ENCODE measurements at regions not wholly inside any gene's neighbourhood (a gene's known extent, or its start where the extent isn't known, plus 50 kb on each side); places are given as distances from the start of the nearest gene placed in this dataset.
"Not testable (repeated sequence)": the region's sequence is repeated elsewhere in the genome, so short reads cannot be mapped to it uniquely, and the experiment has no call there.

DNA sequence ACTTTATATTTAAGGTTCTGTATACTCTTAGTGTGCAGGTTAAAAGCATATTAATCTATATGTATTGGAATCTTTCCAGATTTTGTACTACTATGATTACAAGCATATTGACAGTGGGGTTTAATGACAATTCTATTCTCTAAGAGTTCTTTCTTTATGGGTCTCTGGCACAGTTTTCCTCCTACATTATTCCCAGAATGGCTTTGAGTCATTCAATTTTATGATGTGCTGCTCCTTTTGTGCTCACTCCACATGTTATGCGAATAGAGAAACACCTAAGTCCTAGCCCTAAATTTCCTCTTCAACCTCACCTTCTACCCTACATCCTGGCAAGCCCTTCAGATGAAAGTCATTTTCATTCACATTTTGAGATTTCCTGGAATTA lies 209.9 kb upstream of the DIAPH2 start:
- H3K36me3 Mint-ChIP-seq = no peaks in the 10 kb centered on the region
- H3K4me3 Mint-ChIP-seq = no peak overlapping the region
- Histone ChIP-seq H3K9me3 (no peaks in the 10 kb centered on the region), H3K4me1 (ENCODE audit: control insufficient read depth in 1 of 2, extremely low read depth in 1 of 2, insufficient read depth in 2 of 2, low read length in 2 of 2) (no peaks in the 10 kb centered on the region), H3K27me3 (replicated peaks in 1 of 2; ENCODE audit: control insufficient read depth in 2 of 2, extremely low read depth in 1 of 2, insufficient read depth in 2 of 2, low read length in 1 of 2) (no peaks in the 10 kb centered on the region), H3K36me3 (ENCODE audit: control insufficient read depth in 2 of 2, extremely low read depth in 1 of 2, insufficient read depth in 1 of 2, low read length in 1 of 2) (no peaks in the 10 kb centered on the region), H3K27ac (ENCODE audit: low read length) (no peak overlapping the region), H3K4me3 (ENCODE audit: control insufficient read depth in 1 of 2, extremely low read depth in 1 of 2, low read length in 1 of 2) (no peak overlapping the region)
- ATAC-seq (replicated peaks in 1 of 4) = no peak
- ChIA-PET POLR2A (no interaction called here), CTCF (no interaction called here)
- no CpG with 5 or more reads among the region's 1 CpG for WGBS (ENCODE audit: insufficient coverage)
- H3K27me3 Mint-ChIP-seq = peaks cover 0 to 27% of the 10 kb centered on the region in 2 donors
- H3K9me3 Mint-ChIP-seq = no peaks in the 10 kb centered on the region
- no peak for DNase-seq
- H3K4me1 Mint-ChIP-seq = no peaks in the 10 kb centered on the region
- H3K27ac Mint-ChIP-seq = no peak overlapping the region

DNA sequence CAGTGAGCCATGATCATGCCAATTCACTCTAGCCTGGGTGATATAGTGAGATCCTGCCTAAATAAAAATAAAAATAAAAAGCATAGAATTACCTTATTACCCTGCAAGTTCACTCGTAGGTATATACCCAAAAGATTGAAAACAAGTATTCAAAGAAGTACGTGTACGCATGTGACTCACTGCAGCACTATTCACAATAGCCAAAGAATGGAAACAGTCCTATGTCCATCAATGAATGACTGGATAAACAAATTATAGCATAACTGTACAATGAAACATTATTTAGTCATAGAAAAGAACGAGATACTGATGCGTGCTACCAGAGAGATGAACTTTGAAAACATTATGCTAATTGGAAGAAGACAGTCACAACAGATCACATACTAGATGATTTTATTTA lies 204.6 kb upstream of the DIAPH2 start:
- Mint-ChIP-seq H3K27ac (no peak overlapping the region), H3K4me1 (no peaks in the 10 kb centered on the region), H3K36me3 (no peaks in the 10 kb centered on the region), H3K4me3 (no peak overlapping the region), H3K27me3 (peaks cover 0 to 23% of the 10 kb centered on the region in 2 donors), H3K9me3 (no peaks in the 10 kb centered on the region)
- ATAC-seq (replicated peaks in 1 of 4) (no peak), DNase-seq (no peak)
- WGBS (ENCODE audit: insufficient coverage) = no CpG with 5 or more reads among the region's 5 CpGs
- Histone ChIP-seq H3K27ac (ENCODE audit: low read length) (no peak overlapping the region), H3K4me3 (ENCODE audit: control insufficient read depth in 1 of 2, extremely low read depth in 1 of 2, low read length in 1 of 2) (no peak overlapping the region), H3K4me1 (ENCODE audit: control insufficient read depth in 1 of 2, extremely low read depth in 1 of 2, insufficient read depth in 2 of 2, low read length in 2 of 2) (no peaks in the 10 kb centered on the region), H3K27me3 (replicated peaks in 1 of 2; ENCODE audit: control insufficient read depth in 2 of 2, extremely low read depth in 1 of 2, insufficient read depth in 2 of 2, low read length in 1 of 2) (no peaks in the 10 kb centered on the region), H3K9me3 (no peaks in the 10 kb centered on the region), H3K36me3 (ENCODE audit: control insufficient read depth in 2 of 2, extremely low read depth in 1 of 2, insufficient read depth in 1 of 2, low read length in 1 of 2) (no peaks in the 10 kb centered on the region)
- ChIA-PET CTCF (no interaction called here), POLR2A (no interaction called here)

DNA sequence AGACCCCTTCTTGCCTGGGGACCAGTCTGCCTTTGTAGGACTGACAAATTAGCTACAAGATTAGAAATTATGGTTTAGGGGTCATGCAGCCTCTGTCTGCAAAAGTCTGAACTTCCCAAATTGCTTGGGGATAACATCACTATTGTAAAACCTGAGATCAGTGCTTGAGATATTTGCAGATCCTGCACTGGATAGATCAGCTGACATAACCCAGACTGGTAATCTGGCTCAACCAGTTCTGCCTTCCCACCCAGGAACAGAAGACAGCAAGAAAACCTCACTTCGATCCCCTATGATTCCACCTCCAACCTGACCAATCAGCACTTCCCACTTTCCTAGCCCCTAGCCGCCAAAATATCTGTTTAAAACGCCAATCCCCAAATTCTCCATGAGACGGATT lies 202.8 kb upstream of the DIAPH2 start:
- CTCF ChIA-PET = no interaction called here
- Histone ChIP-seq H3K4me3 (ENCODE audit: control insufficient read depth in 1 of 2, extremely low read depth in 1 of 2, low read length in 1 of 2) (no peak overlapping the region), H3K9me3 (no peaks in the 10 kb centered on the region), H3K36me3 (ENCODE audit: control insufficient read depth in 2 of 2, extremely low read depth in 1 of 2, insufficient read depth in 1 of 2, low read length in 1 of 2) (no peaks in the 10 kb centered on the region), H3K27me3 (replicated peaks in 1 of 2; ENCODE audit: control insufficient read depth in 2 of 2, extremely low read depth in 1 of 2, insufficient read depth in 2 of 2, low read length in 1 of 2) (no peaks in the 10 kb centered on the region), H3K27ac (ENCODE audit: low read length) (no peak overlapping the region), H3K4me1 (ENCODE audit: control insufficient read depth in 1 of 2, extremely low read depth in 1 of 2, insufficient read depth in 2 of 2, low read length in 2 of 2) (no peaks in the 10 kb centered on the region)
- peaks cover 0 to 18% of the 10 kb centered on the region in 2 donors for H3K27me3 Mint-ChIP-seq
- WGBS (ENCODE audit: insufficient coverage) = 67% methylated on average over 1 of the region's 4 CpGs
- H3K4me1 Mint-ChIP-seq = no peaks in the 10 kb centered on the region
- DNase-seq (no peak), ATAC-seq (replicated peaks in 1 of 4) (no peak)
- no peaks in the 10 kb centered on the region for H3K9me3 Mint-ChIP-seq
- POLR2A ChIA-PET = no interaction called here
- H3K4me3 Mint-ChIP-seq = no peak overlapping the region
- H3K27ac Mint-ChIP-seq = no peak overlapping the region
- no peaks in the 10 kb centered on the region for H3K36me3 Mint-ChIP-seq

DNA sequence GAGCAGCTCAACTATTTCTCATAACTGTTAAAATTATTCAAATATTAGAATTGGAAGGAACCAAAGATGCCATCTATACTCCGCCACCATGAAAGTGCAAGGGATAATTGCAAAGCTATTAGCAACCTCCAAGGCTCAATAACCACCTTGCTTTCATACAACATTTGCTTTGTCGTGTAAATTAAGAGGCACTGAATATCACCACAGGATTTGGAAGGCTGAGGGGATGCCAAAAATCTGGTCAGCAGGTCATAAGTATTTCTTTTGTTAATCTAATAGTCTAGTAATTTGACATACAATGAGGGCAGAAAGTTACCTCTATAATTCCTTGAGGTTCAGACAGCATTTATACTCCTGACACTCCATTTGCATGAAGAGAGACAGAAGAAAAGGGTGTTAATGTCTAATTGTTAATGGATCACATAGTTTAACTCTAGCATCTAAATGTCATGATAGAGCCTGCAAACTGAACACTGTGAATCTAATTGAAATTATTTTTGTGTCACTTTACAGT lies 200.9 kb upstream of the DIAPH2 start:
- Histone ChIP-seq H3K4me1 (ENCODE audit: control insufficient read depth in 1 of 2, extremely low read depth in 1 of 2, insufficient read depth in 2 of 2, low read length in 2 of 2) (no peaks in the 10 kb centered on the region), H3K36me3 (ENCODE audit: control insufficient read depth in 2 of 2, extremely low read depth in 1 of 2, insufficient read depth in 1 of 2, low read length in 1 of 2) (no peaks in the 10 kb centered on the region), H3K27me3 (replicated peaks in 1 of 2; ENCODE audit: control insufficient read depth in 2 of 2, extremely low read depth in 1 of 2, insufficient read depth in 2 of 2, low read length in 1 of 2) (no peaks in the 10 kb centered on the region), H3K4me3 (ENCODE audit: control insufficient read depth in 1 of 2, extremely low read depth in 1 of 2, low read length in 1 of 2) (no peak overlapping the region), H3K27ac (ENCODE audit: low read length) (no peak overlapping the region), H3K9me3 (no peaks in the 10 kb centered on the region)
- ATAC-seq (replicated peaks in 1 of 4) (no peak), DNase-seq (no peak)
- H3K36me3 Mint-ChIP-seq = no peaks in the 10 kb centered on the region
- CTCF ChIA-PET = no interaction called here
- H3K27ac Mint-ChIP-seq = no peak overlapping the region
- no CpG with 5 or more reads among the region's 2 CpGs for WGBS (ENCODE audit: insufficient coverage)
- H3K4me3 Mint-ChIP-seq = no peak overlapping the region
- peaks cover 0 to 14% of the 10 kb centered on the region in 2 donors for H3K27me3 Mint-ChIP-seq
- POLR2A ChIA-PET = no interaction called here
- no peaks in the 10 kb centered on the region for H3K4me1 Mint-ChIP-seq
- H3K9me3 Mint-ChIP-seq = no peaks in the 10 kb centered on the region

DNA sequence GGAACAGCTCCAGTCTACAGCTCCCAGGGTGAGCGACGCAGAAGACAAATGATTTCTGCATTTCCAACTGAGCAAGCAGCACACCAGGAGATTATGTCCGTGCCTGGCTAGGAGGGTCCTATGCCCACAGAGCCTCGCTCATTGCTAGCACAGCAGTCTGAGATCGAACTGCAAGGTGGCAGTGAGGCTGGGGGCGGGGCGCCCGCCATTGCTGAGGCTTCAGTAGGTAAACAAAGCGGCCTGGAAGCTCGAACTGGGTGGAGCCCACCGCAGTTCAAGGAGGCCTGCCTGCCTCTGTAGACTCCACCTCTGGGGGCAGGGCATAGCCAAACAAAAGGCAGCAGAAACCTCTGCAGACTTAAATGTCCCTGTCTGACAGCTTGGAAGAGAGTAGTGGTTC lies 198.0 kb upstream of the DIAPH2 start:
- H3K27ac Mint-ChIP-seq; H3K4me1 Mint-ChIP-seq; H3K36me3 Mint-ChIP-seq; ATAC-seq (replicated peaks in 1 of 4); H3K27me3 ChIP-seq (replicated peaks in 1 of 2; ENCODE audit: control insufficient read depth in 2 of 2, extremely low read depth in 1 of 2, insufficient read depth in 2 of 2, low read length in 1 of 2); H3K36me3 ChIP-seq (ENCODE audit: control insufficient read depth in 2 of 2, extremely low read depth in 1 of 2, insufficient read depth in 1 of 2, low read length in 1 of 2); DNase-seq; POLR2A ChIA-PET; H3K4me3 ChIP-seq (ENCODE audit: control insufficient read depth in 1 of 2, extremely low read depth in 1 of 2, low read length in 1 of 2); CTCF ChIA-PET; H3K27ac ChIP-seq (ENCODE audit: low read length); H3K9me3 Mint-ChIP-seq; H3K4me1 ChIP-seq (ENCODE audit: control insufficient read depth in 1 of 2, extremely low read depth in 1 of 2, insufficient read depth in 2 of 2, low read length in 2 of 2); H3K9me3 ChIP-seq; H3K4me3 Mint-ChIP-seq: not testable (repeated sequence)
- no CpG with 5 or more reads among the region's 11 CpGs for WGBS (ENCODE audit: insufficient coverage)
- H3K27me3 Mint-ChIP-seq = peaks cover 0 to 17% of the 10 kb centered on the region in 2 donors

DNA sequence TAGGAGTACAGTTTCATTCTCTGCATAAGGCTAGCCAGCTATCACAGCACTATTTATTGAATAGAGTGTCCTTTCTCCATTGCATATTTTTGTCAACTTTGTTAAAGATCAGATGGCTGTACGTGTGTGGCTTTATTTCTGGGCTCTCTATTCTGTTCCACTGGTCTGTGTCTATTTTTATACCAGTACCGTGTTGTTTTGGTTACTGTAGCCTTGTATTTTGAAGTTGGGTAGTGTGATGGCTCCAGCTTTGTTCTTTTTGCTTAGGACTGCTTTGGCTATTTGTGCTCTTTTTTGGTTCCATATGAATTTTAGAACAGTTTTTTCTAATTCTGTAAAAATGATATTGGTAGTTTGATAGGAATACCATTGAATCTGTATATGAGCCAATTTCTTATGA lies 182.1 kb upstream of the DIAPH2 start:
- H3K4me3 ChIP-seq (ENCODE audit: control insufficient read depth in 1 of 2, extremely low read depth in 1 of 2, low read length in 1 of 2) = no peak overlapping the region
- POLR2A ChIA-PET = no interaction called here
- no peaks in the 10 kb centered on the region for H3K27me3 ChIP-seq (replicated peaks in 1 of 2; ENCODE audit: control insufficient read depth in 2 of 2, extremely low read depth in 1 of 2, insufficient read depth in 2 of 2, low read length in 1 of 2)
- no peaks in the 10 kb centered on the region for H3K9me3 ChIP-seq
- CTCF ChIA-PET = no interaction called here
- no CpG with 5 or more reads among the region's 2 CpGs for WGBS (ENCODE audit: insufficient coverage)
- Mint-ChIP-seq H3K4me3 (no peak overlapping the region), H3K36me3 (no peaks in the 10 kb centered on the region), H3K27ac (no peak overlapping the region), H3K27me3 (peaks cover 1 to 4% of the 10 kb centered on the region in 2 donors), H3K9me3 (no peaks in the 10 kb centered on the region), H3K4me1 (no peaks in the 10 kb centered on the region)
- DNase-seq (no peak), ATAC-seq (replicated peaks in 1 of 4) (no peak)
- H3K27ac ChIP-seq (ENCODE audit: low read length) = no peak overlapping the region
- no peaks in the 10 kb centered on the region for H3K4me1 ChIP-seq (ENCODE audit: control insufficient read depth in 1 of 2, extremely low read depth in 1 of 2, insufficient read depth in 2 of 2, low read length in 2 of 2)
- H3K36me3 ChIP-seq (ENCODE audit: control insufficient read depth in 2 of 2, extremely low read depth in 1 of 2, insufficient read depth in 1 of 2, low read length in 1 of 2) = no peaks in the 10 kb centered on the region

DNA sequence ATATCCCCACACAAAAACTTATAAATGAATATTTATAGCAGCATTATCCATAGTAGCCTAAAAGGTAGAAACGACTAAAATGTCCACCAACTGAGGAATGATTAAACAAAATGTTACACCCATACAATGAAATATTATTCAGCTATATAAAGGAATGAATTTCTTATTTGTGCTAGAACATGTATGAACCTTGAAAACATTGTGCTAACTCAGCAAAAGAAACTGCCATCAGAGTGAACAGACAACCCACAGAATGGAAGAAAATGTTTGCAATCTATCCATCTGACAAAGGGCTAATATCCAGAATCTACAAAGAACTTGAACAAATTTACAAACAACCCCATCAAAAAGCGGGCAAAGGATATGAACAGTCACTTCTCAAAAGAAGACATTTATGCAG lies 155.3 kb upstream of the DIAPH2 start:
- ATAC-seq (replicated peaks in 1 of 4); H3K36me3 ChIP-seq (ENCODE audit: control insufficient read depth in 2 of 2, extremely low read depth in 1 of 2, insufficient read depth in 1 of 2, low read length in 1 of 2); H3K27me3 ChIP-seq (replicated peaks in 1 of 2; ENCODE audit: control insufficient read depth in 2 of 2, extremely low read depth in 1 of 2, insufficient read depth in 2 of 2, low read length in 1 of 2); H3K4me1 Mint-ChIP-seq; DNase-seq; H3K4me3 Mint-ChIP-seq; CTCF ChIA-PET; H3K27ac Mint-ChIP-seq; H3K27me3 Mint-ChIP-seq; H3K9me3 ChIP-seq; H3K4me1 ChIP-seq (ENCODE audit: control insufficient read depth in 1 of 2, extremely low read depth in 1 of 2, insufficient read depth in 2 of 2, low read length in 2 of 2); H3K27ac ChIP-seq (ENCODE audit: low read length); H3K4me3 ChIP-seq (ENCODE audit: control insufficient read depth in 1 of 2, extremely low read depth in 1 of 2, low read length in 1 of 2); POLR2A ChIA-PET; H3K9me3 Mint-ChIP-seq; H3K36me3 Mint-ChIP-seq: not testable (repeated sequence)
- WGBS (ENCODE audit: insufficient coverage) = no CpG with 5 or more reads among the region's 2 CpGs
